DMS53 treated with DMSO at 0.1 percent for 48 hours (cell line): ENCODE measurements at regions not wholly inside any gene's neighbourhood (a gene's known extent, or its start where the extent isn't known, plus 50 kb on each side); places are given as distances from the start of the nearest gene placed in this dataset.

Source experiments
- DNase-seq: peaks from one replicate; lab custom pipeline; 2025; ENCODE audit not compliant: unreplicated experiment; lab: John Stamatoyannopoulos, UW

DNA sequence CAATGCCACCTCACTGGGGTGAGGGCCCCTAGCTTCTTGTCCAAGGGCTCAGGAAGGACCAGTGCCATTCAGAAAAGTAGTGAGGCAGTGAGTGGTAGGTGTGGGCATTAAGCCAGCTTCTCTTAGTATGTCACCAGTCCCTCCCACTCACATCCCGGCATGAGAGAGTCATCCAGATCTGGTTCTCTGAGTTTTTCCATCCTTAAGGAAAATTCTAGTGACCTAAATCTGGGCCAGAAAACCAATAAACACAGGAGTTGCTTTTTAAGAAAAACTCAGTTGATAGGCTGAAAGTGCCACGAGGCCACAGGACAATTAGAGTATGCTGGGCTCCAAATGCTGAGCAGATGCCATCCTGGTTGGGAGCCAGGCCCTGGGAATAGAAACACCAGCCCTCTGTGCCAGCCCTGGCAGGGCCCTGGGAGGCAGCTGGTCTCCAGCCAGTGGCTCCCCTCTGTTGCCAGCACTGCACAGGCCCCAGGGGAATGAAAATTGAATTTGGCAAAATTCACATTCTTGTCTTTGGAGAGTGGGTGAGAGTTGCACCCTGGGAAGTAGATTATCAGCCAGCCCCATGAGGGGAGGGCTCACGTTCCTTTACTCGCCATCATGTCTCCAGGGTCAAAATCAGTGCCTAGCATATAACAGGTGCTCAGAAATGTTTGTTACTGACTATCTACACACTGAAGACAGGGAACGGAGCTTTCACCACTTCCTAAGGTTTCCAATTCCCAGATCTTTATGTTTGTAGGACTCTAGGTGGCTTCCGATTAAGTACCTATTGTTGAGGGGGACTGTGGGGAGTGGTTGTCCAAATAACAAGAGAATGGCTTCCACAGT lies 52.8 kb downstream of the FAM43A start:
- no peak for DNase-seq

DNA sequence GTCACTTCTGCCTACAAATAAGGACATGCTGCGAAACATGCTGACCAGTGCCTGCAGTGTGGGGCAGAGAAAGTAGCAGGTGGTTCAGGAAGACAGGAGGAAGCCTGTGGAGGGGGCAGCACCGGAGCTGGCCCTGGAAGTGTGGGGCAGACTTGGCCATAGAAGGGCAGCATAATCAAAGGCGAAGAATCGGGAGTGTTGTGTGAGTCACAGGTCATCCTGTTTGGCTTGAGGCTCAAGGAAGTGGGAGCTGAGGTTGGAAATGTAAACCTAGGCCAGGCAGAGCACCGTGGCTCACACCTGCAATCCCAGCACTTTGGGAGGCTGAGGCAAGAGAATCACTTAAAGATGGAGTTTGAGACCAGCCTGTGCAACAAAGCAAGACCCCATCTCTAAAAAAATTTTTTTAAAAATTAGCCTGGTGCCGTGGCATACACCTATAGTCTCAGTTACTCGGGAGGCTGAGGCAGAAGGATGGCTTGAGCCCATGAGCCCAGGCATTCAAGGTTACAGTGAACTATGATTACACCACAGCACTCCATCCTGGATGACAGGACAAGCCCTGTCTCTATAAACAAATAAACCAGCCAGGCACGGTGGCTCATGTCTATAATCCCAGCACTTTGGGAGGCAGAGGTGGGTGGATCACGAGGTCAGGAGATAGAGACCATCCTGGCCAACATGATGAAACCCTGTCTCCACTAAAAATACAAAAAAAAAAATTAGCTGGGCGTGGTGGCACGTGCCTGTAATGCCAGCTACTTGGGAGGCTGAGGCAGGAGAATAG lies 54.0 kb downstream of the FAM43A start:
- DNase-seq: no peak

DNA sequence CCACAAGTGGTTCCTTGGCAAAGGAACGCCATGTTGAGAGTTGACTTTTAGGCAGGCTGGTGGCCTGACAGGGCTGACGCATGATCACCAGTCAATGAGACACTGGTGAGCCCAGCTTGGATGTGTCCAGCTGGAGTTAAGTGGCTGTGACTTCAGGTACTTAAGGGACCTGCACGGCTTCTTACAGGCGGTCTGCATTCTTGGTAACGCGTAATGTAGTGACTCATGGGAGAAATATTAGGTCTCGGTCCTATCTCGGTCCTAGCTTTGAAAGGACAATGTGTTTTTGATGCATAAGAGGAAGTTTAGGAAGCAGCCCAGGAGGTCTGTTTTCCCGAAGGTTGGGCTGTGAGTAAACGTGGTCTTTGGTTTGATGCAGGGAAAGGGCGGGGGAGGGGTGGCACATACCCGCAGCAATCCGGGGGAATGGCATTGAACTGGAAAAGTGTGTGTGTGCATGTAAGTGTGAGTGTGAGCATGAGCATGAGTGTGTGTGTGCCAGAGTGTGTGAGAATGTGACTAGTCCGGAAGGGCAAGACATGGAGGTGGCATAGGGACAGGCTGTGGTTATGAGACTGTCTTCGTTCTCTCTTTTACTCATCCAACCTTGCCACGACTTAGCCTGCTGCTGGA lies 55.3 kb downstream of the FAM43A start:
- no peak for DNase-seq

DNA sequence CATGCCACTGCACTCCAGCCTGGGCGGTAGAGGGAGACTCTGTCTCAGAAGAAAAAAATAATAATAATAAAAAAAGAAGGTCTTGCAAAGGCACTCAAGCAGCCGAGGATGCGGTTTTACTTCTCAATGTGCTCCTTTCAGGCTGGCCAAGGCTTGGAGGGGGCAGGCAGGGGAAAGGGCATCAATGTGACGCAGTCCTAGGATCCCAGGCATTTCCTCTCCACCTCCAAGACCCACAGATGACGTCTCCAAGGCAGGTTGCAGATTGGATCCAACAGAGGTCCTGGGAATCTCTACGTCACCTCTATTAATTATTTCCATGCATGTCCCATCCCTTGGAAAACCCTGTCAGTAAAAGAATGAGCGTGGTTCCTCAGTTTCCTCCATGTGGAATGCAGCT lies 56.2 kb downstream of the FAM43A start:
- no peak for DNase-seq

DNA sequence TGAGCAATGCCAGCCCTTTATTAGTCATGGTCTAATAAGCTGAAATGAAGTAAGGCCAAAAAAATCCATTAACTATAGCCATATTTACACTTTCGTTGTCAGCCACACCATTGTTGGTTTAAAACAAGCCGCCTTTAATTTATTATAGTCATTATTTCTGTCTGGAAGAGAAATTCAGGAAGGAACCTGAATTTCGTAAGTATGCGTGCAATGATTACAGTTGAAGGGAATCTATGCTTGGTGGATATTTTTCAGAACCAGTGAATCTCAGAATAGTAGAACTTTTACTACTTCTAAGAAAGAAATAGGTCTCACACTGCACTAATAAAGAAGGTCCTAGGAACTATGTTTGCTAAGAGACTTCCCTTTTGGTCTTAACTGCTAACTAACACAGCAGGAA lies 59.1 kb downstream of the FAM43A start:
- no peak for DNase-seq

DNA sequence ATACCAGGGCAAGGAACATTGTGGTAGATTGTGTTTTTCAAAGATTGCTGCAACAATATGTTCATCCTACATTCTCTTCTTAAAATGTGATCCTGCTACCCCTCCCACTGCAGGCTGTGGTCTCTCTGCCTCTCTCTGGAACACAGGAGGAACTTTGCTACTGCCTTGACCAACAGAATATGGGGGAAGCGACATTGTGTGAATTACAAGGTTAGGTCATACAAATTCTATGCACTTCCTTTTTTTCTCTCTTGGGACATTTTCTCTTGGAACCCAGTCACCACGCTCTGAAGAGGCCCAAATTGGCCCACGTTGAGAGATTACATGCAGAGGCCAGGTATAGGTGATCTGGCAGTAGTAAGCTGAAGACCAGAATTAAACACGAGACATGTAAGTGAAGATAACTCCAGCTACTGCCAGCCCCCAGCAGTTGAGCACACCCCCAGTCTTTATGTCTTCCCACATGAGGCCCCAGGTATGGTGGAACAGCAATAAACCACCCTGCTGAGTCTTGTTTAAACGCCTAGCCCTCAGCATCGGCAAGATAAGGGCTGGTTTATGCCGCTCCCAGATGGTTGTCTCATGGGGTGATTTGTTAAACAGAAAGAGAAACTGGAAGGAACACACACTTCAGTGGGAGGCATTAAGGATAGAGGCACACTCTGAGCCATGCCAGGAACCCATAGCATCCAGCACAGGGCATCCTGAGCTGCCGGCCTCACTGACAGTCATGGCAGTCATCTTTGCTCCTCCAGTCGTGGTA lies 59.9 kb downstream of the FAM43A start:
- DNase-seq: no peak

DNA sequence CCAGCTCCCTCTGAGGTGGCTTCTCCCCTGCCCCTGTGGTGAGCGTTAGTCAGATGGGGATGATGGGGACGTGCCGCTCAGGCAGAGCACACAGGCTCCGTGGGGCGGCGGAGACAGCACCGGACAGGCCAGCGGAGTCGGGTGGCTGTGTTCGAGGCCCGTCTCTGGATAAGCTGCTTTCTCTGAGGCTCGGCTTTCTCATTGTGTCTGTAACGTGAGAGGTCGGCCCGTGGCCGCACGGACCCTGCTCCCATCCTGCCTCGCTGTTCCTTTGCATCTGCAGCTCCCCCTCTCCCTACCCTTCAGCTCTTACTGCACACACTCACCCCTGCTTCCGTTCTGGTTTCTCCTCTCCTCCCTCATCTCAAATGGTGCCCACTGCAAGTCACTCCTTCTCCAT lies 62.5 kb downstream of the FAM43A start:
- no peak for DNase-seq

DNA sequence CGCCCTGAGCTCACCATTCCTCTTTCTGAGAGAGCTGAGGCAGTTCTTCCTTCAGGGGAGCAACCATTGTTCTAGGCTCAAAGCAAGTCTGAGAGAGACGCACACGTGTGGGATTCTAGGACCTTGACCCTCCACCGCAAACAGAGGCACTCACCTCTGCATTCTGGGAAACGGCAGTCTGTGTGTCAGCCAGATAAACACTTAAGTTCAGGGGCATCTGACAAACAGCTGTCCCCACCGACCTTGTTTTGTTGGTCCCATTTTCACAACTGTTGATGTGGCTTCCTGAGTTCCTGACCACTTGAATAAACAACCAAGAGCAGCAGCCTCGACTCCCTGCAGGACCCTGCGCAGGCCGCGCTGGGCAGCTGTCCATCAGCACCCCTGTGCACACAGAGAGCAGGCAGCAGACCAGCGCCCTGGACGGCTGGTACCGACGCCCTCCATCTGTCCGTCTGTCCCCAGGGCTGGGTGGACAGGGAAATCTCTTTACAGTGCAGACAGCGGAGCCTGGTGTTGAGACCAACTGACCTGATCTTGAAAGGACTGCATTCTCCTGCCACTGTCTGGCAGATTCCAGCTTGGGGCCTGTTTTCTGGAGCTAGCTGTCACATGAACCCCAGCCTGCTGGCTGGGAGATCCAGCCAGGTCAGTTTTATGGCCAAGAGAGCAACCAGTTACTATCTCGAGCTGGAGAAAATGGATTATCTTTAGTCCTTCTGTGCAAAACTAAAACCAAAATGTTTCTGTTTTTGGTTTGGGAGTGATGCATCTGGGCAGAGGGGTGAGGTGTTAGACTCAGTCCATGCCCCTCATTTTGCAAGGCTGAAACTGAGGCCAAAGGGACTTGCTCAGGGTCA lies 64.2 kb downstream of the FAM43A start:
- DNase-seq: no peak

DNA sequence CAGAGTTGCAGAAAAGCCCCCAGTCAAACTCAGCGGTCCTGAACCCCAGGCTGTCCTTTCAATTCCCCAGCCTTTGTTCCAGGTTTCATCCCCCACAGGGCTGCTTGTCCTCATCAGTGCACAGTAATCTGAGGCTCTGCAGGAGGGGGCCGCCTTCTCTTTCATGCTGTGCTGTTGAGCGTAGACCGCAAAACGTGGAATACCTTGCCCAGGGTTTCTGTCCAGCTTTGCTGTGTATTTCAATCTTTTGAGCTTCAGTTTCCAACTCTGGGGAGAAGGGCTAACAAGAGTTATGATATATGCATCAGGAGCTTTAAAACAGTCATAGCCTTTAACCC lies 64.8 kb downstream of the FAM43A start:
- no peak for DNase-seq

DNA sequence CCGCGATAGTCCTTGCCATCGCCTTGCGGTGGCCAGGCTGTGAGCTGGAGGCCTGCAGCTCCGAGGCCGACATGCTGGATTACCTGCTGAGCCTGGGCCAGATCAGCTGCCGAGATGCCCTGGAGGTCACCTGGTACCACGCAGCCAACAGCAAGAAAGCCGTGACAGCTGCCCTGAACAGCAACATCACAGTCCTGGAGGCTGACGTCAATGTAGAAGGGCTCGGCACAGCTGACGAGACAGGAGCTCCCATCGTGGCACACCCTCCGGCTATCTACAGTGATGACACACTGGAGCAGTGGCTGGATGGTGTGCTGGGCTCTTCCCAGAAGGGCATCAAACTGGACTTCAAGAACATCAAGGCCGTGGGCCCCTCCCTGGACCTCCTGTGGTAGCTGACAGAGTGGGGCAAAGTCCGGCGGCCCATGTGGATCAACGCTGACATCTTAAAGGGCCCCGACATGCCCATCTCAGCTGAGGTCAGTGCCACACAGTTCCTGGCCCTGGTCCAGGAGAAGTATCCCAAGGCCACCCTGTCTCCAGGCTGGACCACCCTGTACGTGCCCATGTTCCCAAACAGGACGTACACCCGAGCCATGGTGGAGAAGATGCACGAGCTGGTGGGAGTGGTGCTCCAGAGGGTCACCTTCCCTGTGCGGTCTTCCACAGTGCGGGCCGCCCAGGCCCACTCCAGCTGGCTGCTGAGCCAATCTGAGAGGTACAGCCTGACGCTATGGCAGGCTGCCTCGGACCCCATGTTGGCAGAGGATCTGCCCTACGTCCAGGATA lies 70.2 kb downstream of the FAM43A start:
- DNase-seq: no peak

DNA sequence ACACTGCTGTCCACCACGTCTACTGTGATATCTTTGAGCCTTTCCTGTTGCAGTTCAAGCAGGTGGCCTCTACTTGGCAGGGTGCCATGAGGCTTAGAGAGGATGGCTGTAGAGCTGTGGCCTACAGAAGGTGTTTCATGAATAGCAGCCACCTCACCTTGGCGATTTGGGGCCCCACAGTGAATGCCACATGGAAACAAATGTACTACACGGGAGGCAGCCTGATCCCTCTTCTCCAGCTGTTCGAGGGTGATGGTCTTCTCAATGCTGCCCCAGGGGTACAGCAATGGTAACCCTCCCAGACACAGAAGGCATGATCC lies 70.7 kb downstream of the FAM43A start:
- DNase-seq: no peak

DNA sequence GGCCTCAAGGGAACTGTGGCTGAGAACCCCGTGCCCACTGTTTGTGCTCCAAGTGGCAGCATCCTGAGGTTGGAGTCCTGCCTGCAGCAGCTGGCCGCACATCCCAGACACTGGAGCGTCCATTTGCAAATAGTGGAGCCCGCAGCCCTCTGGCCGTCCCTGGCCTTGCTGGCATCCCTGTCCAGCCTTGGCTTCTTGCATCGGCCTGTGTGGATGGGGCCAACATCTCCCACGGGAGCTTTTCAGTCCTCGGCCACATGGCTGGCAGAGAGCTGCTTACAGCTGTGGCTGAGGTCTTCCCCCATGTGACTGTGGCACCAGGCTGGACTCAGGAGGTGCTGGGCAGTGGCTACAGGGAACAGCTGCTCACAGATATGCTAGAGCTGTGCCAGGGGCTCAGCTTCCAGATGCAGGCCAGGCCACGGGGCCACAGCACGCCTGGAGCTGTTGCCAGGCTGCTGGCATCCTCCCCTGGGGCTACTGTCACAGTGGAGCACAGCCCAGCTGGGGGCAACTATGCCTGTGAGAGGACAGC lies 71.2 kb downstream of the FAM43A start:
- no peak for DNase-seq

DNA sequence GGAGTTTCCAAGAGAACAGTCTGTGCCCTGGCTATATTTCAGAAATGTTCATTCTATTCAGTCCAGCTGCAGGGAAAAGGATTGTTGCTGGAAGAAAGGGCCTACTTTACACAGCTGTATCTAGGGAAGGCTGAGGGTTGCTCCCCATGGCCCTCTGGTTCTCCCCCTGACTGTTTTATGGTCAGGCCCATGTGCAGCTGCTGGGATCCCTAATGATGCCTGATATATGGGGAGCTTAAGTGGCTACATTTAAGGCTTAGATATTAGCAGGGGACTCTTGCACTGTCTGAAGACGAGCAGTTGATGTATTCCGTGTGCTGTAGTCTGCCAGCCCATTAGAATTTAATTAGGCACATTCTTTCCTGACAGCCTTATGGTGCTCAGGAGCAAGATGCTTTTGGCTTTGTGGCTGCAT lies 72.0 kb downstream of the FAM43A start:
- no peak for DNase-seq

DNA sequence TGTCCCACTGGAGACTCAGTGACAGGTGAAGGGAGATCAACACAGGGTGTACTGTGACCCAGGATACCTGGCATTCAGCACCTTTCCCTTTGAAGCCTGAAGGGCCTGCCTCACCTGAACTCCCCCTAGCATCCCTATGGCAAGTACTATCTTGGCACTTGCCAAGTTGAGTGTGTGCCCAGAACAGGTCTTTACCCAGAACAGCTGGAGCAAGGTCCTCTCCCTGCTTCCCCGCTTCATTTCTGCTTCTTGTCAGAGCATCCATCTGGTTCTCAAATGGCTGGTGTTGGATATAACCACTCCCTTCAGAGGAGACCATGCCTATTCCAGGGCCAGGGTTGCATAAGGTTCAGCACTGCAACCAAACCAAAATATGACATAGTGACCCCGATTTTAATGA lies 73.0 kb downstream of the FAM43A start:
- no peak for DNase-seq

DNA sequence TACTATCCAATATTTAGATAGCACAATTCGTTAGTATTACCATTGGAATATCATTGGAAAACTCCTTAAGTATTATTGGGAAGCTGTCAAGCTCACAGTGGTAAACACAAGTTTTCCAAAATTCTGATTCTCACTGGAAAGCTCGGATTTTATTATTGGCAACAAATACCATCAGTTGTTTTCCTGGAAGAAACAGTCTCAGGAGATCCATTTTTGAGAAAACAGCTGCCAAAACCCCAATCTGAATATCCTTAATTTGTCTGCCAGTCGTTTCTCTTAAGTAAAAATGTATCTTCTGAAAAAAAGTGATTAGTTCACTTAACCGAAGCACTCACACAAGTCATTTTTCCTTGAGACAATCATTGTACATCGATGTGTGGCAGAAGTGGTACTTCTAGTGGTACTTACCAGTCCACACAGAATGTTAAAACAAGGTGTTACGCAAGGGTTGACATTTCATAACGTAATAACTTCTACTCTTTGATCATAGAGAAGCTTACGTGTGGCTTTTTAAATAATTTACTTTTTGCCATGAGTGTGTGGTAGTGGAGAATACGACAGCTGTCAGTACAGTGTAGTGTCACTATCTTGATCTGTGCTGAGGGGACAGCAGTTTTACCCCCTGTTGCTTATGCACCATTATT lies 74.9 kb downstream of the FAM43A start:
- DNase-seq: no peak

DNA sequence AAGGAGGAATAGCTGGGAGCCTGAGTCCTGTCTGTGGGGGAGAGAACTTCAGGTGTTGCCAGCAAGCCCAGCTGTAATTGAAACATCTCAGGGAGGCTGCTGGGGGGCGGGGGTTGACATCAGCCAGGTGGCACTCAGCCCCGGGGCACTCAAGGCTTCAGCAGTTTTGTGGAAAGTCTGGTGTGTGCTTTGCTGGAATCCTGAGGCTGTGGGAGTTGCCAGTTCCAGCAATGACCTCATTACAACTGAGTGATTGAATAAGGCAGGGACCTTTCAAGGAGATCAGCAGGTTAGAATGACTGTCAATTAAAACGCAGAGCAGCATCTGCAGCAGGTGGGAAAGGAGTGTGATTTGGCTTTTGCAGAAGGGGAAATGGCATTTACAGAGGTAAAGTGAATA lies 75.7 kb downstream of the FAM43A start:
- no peak for DNase-seq

DNA sequence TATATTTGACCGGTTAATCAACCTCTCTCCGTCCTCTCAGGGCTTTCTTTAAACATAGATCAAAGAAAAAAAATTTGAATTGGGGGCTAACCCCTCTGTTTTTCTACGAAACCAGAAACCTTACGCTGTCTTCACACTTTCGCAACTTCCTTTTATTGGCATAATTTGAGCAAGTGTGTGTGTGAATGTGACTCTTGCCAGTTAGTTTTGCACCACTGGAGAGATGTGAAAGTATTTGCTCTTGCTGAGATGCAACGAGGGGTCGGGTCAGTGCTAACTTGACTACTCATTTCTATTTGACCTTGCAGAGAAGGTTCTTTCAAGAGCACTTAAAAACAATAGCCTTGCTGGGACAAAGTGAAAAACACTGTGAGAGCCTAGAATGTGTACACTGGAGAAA lies 81.2 kb downstream of the FAM43A start:
- no peak for DNase-seq

DNA sequence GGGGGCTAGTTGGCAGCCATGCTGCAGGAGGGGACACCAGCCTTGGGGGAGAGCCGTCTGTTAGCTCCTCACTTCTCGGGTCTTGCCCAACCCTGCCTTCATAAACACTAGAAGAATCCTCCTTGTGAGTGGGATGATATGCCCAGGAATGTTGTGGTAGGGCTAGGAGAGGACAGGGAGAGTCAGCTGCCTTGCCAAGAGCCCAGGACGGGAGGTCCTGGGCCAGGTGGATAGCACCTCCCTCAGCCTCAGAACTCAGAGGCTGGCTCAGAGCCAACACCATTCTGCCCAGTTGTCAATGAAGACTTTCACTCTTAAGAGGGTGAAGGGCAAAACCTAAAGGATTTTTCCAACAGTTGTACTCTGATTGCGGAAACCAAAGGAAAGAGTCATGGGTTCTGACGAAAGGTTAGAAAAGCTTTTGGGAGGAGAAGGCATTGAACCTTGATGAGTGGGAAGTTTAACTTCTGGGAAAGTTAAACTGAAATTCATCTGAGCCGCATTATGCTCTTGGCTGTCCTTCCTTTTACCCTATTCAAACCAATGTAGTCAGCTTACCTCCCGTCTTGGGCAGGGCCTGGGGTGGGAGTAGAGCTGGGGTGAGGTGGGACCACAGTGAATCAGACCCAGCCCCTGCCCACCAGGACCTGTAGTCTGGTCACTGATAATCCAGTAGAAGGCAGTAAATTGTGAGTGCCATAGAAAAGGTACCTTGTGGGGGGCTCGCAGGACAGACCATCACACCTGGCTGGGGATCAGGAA lies 81.9 kb downstream of the FAM43A start:
- DNase-seq: no peak
